H9 (cell line): ENCODE measurements at regions not wholly inside any gene's neighbourhood (a gene's known extent, or its start where the extent isn't known, plus 50 kb on each side); places are given as distances from the start of the nearest gene placed in this dataset.

ENCODE experiments used
- DNase-seq: peaks from one replicate; pipeline ENCODE4 v3.0.0-alpha.2; 2017
- H2AFZ ChIP-seq: one replicate; pipeline ENCODE4 v1.6.1; 2013; ENCODE audit warnings: mild to moderate bottlenecking, low read length, control low read depth, moderate library complexity
- H2AK5ac ChIP-seq: 2 replicates; pipeline ENCODE4 v1.6.1; 2013; ENCODE audit warnings: low read length, control low read depth, mixed read lengths; ENCODE audit not compliant: insufficient read length
- H2BK120ac ChIP-seq: one replicate; pipeline ENCODE4 v1.6.1; 2013; ENCODE audit warnings: low read depth, mild to moderate bottlenecking, low read length, control low read depth, inconsistent platforms; ENCODE audit not compliant: poor library complexity, severe bottlenecking
- H2BK12ac ChIP-seq: 2 replicates; pipeline ENCODE4 v1.6.1; 2013; ENCODE audit warnings: low read length, control low read depth, mixed read lengths, low read depth; ENCODE audit not compliant: insufficient read length
- H2BK15ac ChIP-seq: 2 replicates; pipeline ENCODE4 v1.6.1; 2013; ENCODE audit warnings: low read depth, low read length, control low read depth
- H2BK20ac ChIP-seq: one replicate; pipeline ENCODE4 v1.6.1; 2013; ENCODE audit warnings: low read depth, mild to moderate bottlenecking, low read length, control low read depth, inconsistent platforms; ENCODE audit not compliant: poor library complexity, severe bottlenecking
- H2BK5ac ChIP-seq: 2 replicates; pipeline ENCODE4 v1.6.1; 2013; ENCODE audit warnings: low read length, control low read depth, mixed read lengths; ENCODE audit not compliant: insufficient read length
- H3K14ac ChIP-seq: 2 replicates; pipeline ENCODE4 v1.6.1; 2013; ENCODE audit warnings: low read length, control low read depth; ENCODE audit not compliant: insufficient read depth
- H3K18ac ChIP-seq: 2 replicates; pipeline ENCODE4 v1.6.1; 2013; ENCODE audit warnings: low read depth, mild to moderate bottlenecking, mixed read lengths, low read length, control low read depth; ENCODE audit not compliant: insufficient read length
- H3K23ac ChIP-seq: 2 replicates; pipeline ENCODE4 v1.6.1; 2013; ENCODE audit warnings: low read length, control low read depth, mixed read lengths, low read depth; ENCODE audit not compliant: insufficient read length
- H3K23me2 ChIP-seq: 2 replicates; pipeline ENCODE4 v1.6.1; 2013; ENCODE audit warnings: low read depth, mild to moderate bottlenecking, mixed read lengths, low read length, control low read depth; ENCODE audit not compliant: insufficient read length, poor library complexity, severe bottlenecking
- H3K27ac ChIP-seq: 2 replicates; pipeline ENCODE4 v1.5.1; 2013; ENCODE audit warnings: low read length, control low read depth, mixed read lengths, low read depth; ENCODE audit not compliant: insufficient read length
- H3K27me3 ChIP-seq: 2 replicates; pipeline ENCODE4 v1.6.1; 2013; ENCODE audit warnings: low read length, control low read depth, inconsistent platforms; ENCODE audit not compliant: insufficient read depth
- H3K4ac ChIP-seq: 2 replicates; pipeline ENCODE4 v1.6.1; 2013; ENCODE audit warnings: low read depth, mild to moderate bottlenecking, control low read depth, inconsistent platforms, low read length, moderate library complexity
- H3K4me1 ChIP-seq: 2 replicates; pipeline ENCODE4 v1.6.1; 2013; ENCODE audit warnings: low read length, control low read depth, inconsistent platforms; ENCODE audit not compliant: insufficient read depth
- H3K4me2 ChIP-seq: 2 replicates; pipeline ENCODE4 v1.6.1; 2013; ENCODE audit warnings: low read length, control low read depth, mixed read lengths; ENCODE audit not compliant: insufficient read length, insufficient read depth
- H3K56ac ChIP-seq: 2 replicates; pipeline ENCODE4 v1.6.1; 2013; ENCODE audit warnings: low read depth, mild to moderate bottlenecking, mixed read lengths, low read length, control low read depth; ENCODE audit not compliant: insufficient read length
- H3K79me1 ChIP-seq: 2 replicates; pipeline ENCODE4 v1.6.1; 2013; ENCODE audit warnings: low read depth, mild to moderate bottlenecking, moderate library complexity, low read length, control low read depth, inconsistent platforms; ENCODE audit not compliant: insufficient read depth, poor library complexity, severe bottlenecking
- H3K79me2 ChIP-seq: 2 replicates; pipeline ENCODE4 v1.6.1; 2013; ENCODE audit warnings: low read length, control low read depth, inconsistent platforms; ENCODE audit not compliant: insufficient read depth
- H3K9ac ChIP-seq: 2 replicates; pipeline ENCODE4 v1.6.1; 2013; ENCODE audit warnings: low read length, control low read depth, mixed read lengths; ENCODE audit not compliant: insufficient read length; ENCODE audit errors: extremely low read depth
- H3K9me3 ChIP-seq: one replicate; pipeline ENCODE4 v1.6.1; 2013; ENCODE audit warnings: low read depth, low read length, inconsistent platforms; ENCODE audit not compliant: control insufficient read depth
- H3T11ph ChIP-seq: one replicate; pipeline ENCODE4 v1.6.1; 2013; ENCODE audit warnings: mild to moderate bottlenecking, low read length, control low read depth, inconsistent platforms
- H4K20me1 ChIP-seq: one replicate; pipeline ENCODE4 v1.6.1; 2013; ENCODE audit not compliant: control insufficient read depth, insufficient read length, insufficient read depth
- H4K5ac ChIP-seq: 2 replicates; pipeline ENCODE4 v1.6.1; 2013; ENCODE audit warnings: low read depth, mild to moderate bottlenecking, mixed read lengths, low read length, control low read depth; ENCODE audit not compliant: insufficient read length
- H4K8ac ChIP-seq: replicated peaks from 2 replicates; pipeline ENCODE4 v1.6.1; 2013; ENCODE audit warnings: low read length, control low read depth, mixed read lengths, low read depth; ENCODE audit not compliant: insufficient read length
- H4K91ac ChIP-seq: 2 replicates; pipeline ENCODE4 v1.6.1; 2013; ENCODE audit warnings: low read depth, mild to moderate bottlenecking, moderate library complexity, mixed read lengths, low read length, control low read depth; ENCODE audit not compliant: insufficient read length
- H3K27ac Mint-ChIP-seq, 3 experiments: 2 replicates in 2 of 3; 3 replicates in 1 of 3; pipeline ENCODE4 v1.8.0; 2020 to 2021; ENCODE audit warnings: mixed read lengths in 3 of 3, mild to moderate bottlenecking in 1 of 3, moderate library complexity in 1 of 3
- H3K27me3 Mint-ChIP-seq: 2 replicates; pipeline ENCODE4 v1.8.0; 2021; ENCODE audit warnings: low read depth, mild to moderate bottlenecking, moderate library complexity, mixed read lengths
- H3K36me3 Mint-ChIP-seq, 3 experiments: 2 replicates in 2 of 3; 3 replicates in 1 of 3; pipeline ENCODE4 v1.8.0; 2020 to 2021; ENCODE audit warnings: low read depth in 3 of 3, mixed read lengths in 3 of 3; ENCODE audit not compliant: insufficient read depth in 1 of 3
- H3K4me1 Mint-ChIP-seq, 2 experiments: 2 replicates each; pipeline ENCODE4 v1.8.0; 2020; ENCODE audit warnings: mixed read lengths in 2 of 2
- H3K4me3 Mint-ChIP-seq, 2 experiments: 2 replicates in 1 of 2; 3 replicates in 1 of 2; pipeline ENCODE4 v1.8.0; 2020 to 2021; ENCODE audit warnings: mild to moderate bottlenecking in 2 of 2, mixed read lengths in 2 of 2, moderate library complexity in 1 of 2
- H3K9me3 Mint-ChIP-seq, 2 experiments: 2 replicates in 1 of 2; 3 replicates in 1 of 2; pipeline ENCODE4 v1.8.0; 2020; ENCODE audit warnings: mild to moderate bottlenecking in 2 of 2, mixed read lengths in 2 of 2, moderate library complexity in 1 of 2
- CTCF ChIP-seq: fragments of 200-600 bp; sonication (generic); conservative IDR thresholded peaks from 3 replicates; pipeline ENCODE4 v1.8.0; 2021; ENCODE audit warnings: antibody characterized with exemption, mild to moderate bottlenecking
- WGBS: extraction: QIAGEN DNeasy Blood & Tissue Kit; methylation state at CpG from one replicate; pipeline ENCODE4 v1.1.7; 2013; ENCODE audit warnings: missing lambda C conversion rate, low lambda C conversion rate, mixed read lengths; ENCODE audit not compliant: insufficient read length; ENCODE audit errors: extremely low coverage; 5-methylcytosine and 5-hydroxymethylcytosine counted together

GRCh38 chr12:13772264-13772663, 209.1 kb downstream of the GRIN2B start:
- no peak overlapping the region for H3K9ac ChIP-seq
- H3K56ac ChIP-seq = no peak overlapping the region
- WGBS = no CpG with 5 or more reads among the region's 3 CpGs
- no peaks in the 10 kb centered on the region for H3K4me1 ChIP-seq
- Mint-ChIP-seq H3K27me3 (peaks cover 21% of the 10 kb centered on the region), H3K36me3 (no peaks in the 10 kb centered on the region), H3K27ac (peak overlapping the region in 1 of 3 experiments; percentile 6; a peak in 1 of 7 replicates), H3K9me3 (no peaks in the 10 kb centered on the region), H3K4me1 (peaks cover 9 to 11% of the 10 kb centered on the region in 2 experiments), H3K4me3 (no peak overlapping the region)
- no peak overlapping the region for H4K8ac ChIP-seq
- H3K18ac ChIP-seq = no peak overlapping the region
- H3K9me3 ChIP-seq = no peaks in the 10 kb centered on the region
- no peaks in the 10 kb centered on the region for H4K20me1 ChIP-seq
- no peaks in the 10 kb centered on the region for H3K79me1 ChIP-seq
- H2BK15ac ChIP-seq = no peak overlapping the region
- H2BK12ac ChIP-seq = no peak overlapping the region
- H2AFZ ChIP-seq = no peak overlapping the region
- no peak overlapping the region for H3K14ac ChIP-seq
- H3K4ac ChIP-seq = no peak overlapping the region
- no peak overlapping the region for H4K5ac ChIP-seq
- peaks cover 3% of the 10 kb centered on the region for H3K27me3 ChIP-seq
- no peak overlapping the region for H3T11ph ChIP-seq
- DNase-seq = no peak
- H4K91ac ChIP-seq = no peak overlapping the region
- no peak overlapping the region for H2AK5ac ChIP-seq
- H3K27ac ChIP-seq = no peak overlapping the region
- H2BK5ac ChIP-seq = no peak overlapping the region
- no peaks in the 10 kb centered on the region for H3K23me2 ChIP-seq
- H3K79me2 ChIP-seq = no peaks in the 10 kb centered on the region
- H3K4me2 ChIP-seq = no peak overlapping the region
- no peak overlapping the region for H3K23ac ChIP-seq
- no peak overlapping the region for H2BK20ac ChIP-seq
- no peak overlapping the region for H2BK120ac ChIP-seq
- TF ChIP-seq CTCF = no peak
